ENCODE measurements at regions not wholly inside any gene's neighbourhood (a gene's known extent, or its start where the extent isn't known, plus 50 kb on each side); places are given as distances from the start of the nearest gene placed in this dataset.

GRCh38 chr5:110088676-110089436 is 399.1 kb downstream of the MAN2A1 start:
- TF ChIP-seq, protein P1, sequence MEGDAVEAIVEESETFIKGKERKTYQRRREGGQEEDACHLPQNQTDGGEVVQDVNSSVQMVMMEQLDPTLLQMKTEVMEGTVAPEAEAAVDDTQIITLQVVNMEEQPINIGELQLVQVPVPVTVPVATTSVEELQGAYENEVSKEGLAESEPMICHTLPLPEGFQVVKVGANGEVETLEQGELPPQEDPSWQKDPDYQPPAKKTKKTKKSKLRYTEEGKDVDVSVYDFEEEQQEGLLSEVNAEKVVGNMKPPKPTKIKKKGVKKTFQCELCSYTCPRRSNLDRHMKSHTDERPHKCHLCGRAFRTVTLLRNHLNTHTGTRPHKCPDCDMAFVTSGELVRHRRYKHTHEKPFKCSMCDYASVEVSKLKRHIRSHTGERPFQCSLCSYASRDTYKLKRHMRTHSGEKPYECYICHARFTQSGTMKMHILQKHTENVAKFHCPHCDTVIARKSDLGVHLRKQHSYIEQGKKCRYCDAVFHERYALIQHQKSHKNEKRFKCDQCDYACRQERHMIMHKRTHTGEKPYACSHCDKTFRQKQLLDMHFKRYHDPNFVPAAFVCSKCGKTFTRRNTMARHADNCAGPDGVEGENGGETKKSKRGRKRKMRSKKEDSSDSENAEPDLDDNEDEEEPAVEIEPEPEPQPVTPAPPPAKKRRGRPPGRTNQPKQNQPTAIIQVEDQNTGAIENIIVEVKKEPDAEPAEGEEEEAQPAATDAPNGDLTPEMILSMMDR (IDR thresholded peaks at IDR 0.05; ENCODE audit: low read length), result no peak
- TF ChIP-seq EZH2 (IDR thresholded peaks at IDR 0.05; ENCODE audit: borderline replicate concordance, low read length), result no peak

Data from OCI-LY1 (cell line).